ENCODE measurements at regions not wholly inside any gene's neighbourhood (a gene's known extent, or its start where the extent isn't known, plus 50 kb on each side); places are given as distances from the start of the nearest gene placed in this dataset.

DNA sequence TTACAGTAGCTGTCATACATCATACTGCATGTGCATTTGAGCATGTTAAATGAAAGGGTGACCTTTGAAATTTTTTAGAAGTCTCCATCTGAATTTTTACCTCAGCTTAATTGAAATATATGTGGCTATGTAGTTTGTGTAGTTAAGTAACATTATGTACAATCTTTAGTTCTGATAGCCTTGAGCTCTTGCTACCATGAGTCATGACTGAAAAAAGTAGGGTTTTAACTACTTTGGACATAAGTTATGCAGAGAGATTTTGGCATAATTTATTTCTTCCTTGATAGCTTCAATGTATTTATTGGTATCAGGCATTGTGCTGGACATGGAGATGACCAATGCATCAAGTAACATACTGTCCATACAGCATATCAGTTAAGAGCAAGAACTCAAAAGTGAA, 376.5 kb upstream of the ZNF717 start:
- POLR2A ChIA-PET: no interaction called here
- intact Hi-C loops (cut with micrococcal nuclease): no loop called here
- no peak overlapping the region for H3K27ac Mint-ChIP-seq
- H3K36me3 Mint-ChIP-seq (ENCODE audit: low read depth): no peaks in the 10 kb centered on the region
- no peak for ATAC-seq (ENCODE audit: low read depth)
- TF ChIP-seq, protein P1, sequence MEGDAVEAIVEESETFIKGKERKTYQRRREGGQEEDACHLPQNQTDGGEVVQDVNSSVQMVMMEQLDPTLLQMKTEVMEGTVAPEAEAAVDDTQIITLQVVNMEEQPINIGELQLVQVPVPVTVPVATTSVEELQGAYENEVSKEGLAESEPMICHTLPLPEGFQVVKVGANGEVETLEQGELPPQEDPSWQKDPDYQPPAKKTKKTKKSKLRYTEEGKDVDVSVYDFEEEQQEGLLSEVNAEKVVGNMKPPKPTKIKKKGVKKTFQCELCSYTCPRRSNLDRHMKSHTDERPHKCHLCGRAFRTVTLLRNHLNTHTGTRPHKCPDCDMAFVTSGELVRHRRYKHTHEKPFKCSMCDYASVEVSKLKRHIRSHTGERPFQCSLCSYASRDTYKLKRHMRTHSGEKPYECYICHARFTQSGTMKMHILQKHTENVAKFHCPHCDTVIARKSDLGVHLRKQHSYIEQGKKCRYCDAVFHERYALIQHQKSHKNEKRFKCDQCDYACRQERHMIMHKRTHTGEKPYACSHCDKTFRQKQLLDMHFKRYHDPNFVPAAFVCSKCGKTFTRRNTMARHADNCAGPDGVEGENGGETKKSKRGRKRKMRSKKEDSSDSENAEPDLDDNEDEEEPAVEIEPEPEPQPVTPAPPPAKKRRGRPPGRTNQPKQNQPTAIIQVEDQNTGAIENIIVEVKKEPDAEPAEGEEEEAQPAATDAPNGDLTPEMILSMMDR (IDR thresholded peaks at IDR 0.05): no peak
- H3K27me3 Mint-ChIP-seq: no peaks in the 10 kb centered on the region
- CTCF ChIA-PET: no interaction called here
- DNase-seq: no peak
- H3K4me1 Mint-ChIP-seq: no peaks in the 10 kb centered on the region
- peaks cover 7% of the 10 kb centered on the region for H3K9me3 Mint-ChIP-seq
- no peak overlapping the region for H3K4me3 Mint-ChIP-seq

DNA sequence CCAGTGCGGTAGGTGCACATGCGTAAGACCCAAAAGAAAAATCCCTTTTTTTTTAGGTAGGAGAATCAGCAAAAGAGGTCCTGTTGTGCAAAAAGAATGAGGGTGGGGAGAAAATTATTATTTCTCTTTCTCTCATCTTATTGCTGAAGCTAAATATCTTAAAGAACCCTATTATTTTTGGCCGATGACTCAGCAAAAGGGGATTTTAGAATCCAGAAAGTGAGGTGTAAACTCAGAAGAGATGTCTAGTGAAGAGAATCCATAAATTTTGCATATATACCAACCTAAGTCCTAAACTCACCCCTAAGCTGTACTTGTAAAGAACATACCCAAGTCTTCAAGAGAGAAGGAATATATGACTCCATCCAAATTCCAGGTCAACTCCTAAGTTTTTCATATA, 386.3 kb upstream of the ZNF717 start:
- intact Hi-C loops (cut with micrococcal nuclease): no loop called here
- CTCF ChIA-PET: no interaction called here
- no peak for ATAC-seq (ENCODE audit: low read depth)
- Mint-ChIP-seq H3K9me3 (peaks cover 15% of the 10 kb centered on the region), H3K36me3 (ENCODE audit: low read depth) (no peaks in the 10 kb centered on the region), H3K27me3 (no peaks in the 10 kb centered on the region), H3K27ac (no peak overlapping the region), H3K4me1 (no peaks in the 10 kb centered on the region), H3K4me3 (no peak overlapping the region)
- no peak for DNase-seq
- POLR2A ChIA-PET: no interaction called here
- TF ChIP-seq, protein P1 (IDR thresholded peaks at IDR 0.05): no peak

DNA sequence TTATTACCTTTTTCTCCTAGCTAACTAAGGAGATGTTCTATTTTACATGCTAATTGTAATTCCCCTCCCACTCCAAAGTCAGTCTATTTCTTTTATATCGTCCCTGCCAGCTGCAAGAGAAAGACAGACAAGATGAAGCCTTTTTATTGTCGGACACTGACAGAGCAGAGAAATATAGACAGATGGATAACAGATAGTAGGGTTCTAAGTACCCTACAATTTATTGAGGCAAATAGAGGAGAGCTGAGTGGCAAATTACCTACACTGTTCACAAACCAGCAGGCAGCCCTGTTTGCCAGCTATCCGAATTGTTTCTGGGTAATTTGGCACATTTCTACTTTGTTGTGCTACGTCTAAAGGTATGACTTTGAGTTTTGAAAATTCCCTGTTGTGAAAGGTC, 392.3 kb upstream of the ZNF717 start:
- TF ChIP-seq, protein P1 (IDR thresholded peaks at IDR 0.05): no peak
- ATAC-seq (ENCODE audit: low read depth) (no peak), DNase-seq (no peak)
- Mint-ChIP-seq H3K4me3 (no peak overlapping the region), H3K4me1 (no peaks in the 10 kb centered on the region), H3K9me3 (peaks cover 12% of the 10 kb centered on the region), H3K27ac (no peak overlapping the region), H3K36me3 (ENCODE audit: low read depth) (no peaks in the 10 kb centered on the region), H3K27me3 (no peaks in the 10 kb centered on the region)
- intact Hi-C loops (cut with micrococcal nuclease): no loop called here
- ChIA-PET CTCF (no interaction called here), POLR2A (no interaction called here)

DNA sequence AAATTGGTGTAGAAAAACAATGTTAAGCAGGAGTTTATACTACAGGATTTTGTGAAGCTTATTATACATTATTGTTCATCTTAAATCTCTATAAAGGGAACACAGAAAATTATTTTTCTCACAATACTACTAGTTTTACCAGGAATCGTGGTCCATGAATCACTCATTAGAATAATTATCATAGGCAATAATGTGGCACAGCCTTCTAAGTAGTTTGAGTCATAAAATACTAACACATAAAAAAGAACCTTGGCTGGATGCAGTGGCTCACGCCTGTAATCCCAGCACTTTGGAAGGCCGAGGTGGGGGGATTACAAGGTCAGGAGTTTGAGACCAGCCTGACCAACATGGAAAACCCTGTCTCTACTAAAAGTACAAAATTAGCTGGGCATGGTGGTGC, 393.1 kb upstream of the ZNF717 start:
- no peak for DNase-seq
- no peak overlapping the region for H3K4me3 Mint-ChIP-seq
- ATAC-seq (ENCODE audit: low read depth): no peak
- POLR2A ChIA-PET: no interaction called here
- CTCF ChIA-PET: no interaction called here
- H3K4me1 Mint-ChIP-seq: no peaks in the 10 kb centered on the region
- TF ChIP-seq, protein P1 (IDR thresholded peaks at IDR 0.05): no peak
- intact Hi-C loops (cut with micrococcal nuclease): no loop called here
- no peaks in the 10 kb centered on the region for H3K27me3 Mint-ChIP-seq
- no peak overlapping the region for H3K27ac Mint-ChIP-seq
- peaks cover 8% of the 10 kb centered on the region for H3K9me3 Mint-ChIP-seq
- no peaks in the 10 kb centered on the region for H3K36me3 Mint-ChIP-seq (ENCODE audit: low read depth)

DNA sequence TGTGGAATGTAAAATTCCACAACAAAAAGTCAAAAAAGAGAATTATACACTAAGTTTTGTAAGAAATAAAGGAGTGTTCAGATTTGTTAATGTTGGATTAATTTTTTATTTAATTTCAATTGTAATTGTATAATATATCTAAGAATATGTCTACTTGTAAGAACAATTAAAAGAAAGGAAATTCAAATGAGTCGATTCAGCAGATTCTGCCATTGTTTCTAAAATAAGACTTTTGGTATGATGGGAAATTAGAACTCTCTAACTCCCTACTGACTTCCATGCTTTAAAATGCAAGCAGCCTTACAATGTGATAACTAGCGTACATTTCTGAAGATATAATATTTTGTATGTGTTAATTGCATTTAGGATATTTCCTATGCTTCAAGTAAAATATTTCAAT, 395.9 kb upstream of the ZNF717 start:
- H3K4me3 Mint-ChIP-seq: no peak overlapping the region
- no peaks in the 10 kb centered on the region for H3K36me3 Mint-ChIP-seq (ENCODE audit: low read depth)
- DNase-seq: no peak
- POLR2A ChIA-PET: no interaction called here
- CTCF ChIA-PET: no interaction called here
- H3K4me1 Mint-ChIP-seq: no peaks in the 10 kb centered on the region
- TF ChIP-seq, protein P1 (IDR thresholded peaks at IDR 0.05): no peak
- no peak overlapping the region for H3K27ac Mint-ChIP-seq
- peaks cover 2% of the 10 kb centered on the region for H3K9me3 Mint-ChIP-seq
- H3K27me3 Mint-ChIP-seq: no peaks in the 10 kb centered on the region
- intact Hi-C loops (cut with micrococcal nuclease): no loop called here
- ATAC-seq (ENCODE audit: low read depth): no peak
